ENCODE measurements at regions not wholly inside any gene's neighbourhood (a gene's known extent, or its start where the extent isn't known, plus 50 kb on each side); places are given as distances from the start of the nearest gene placed in this dataset.
"Not testable (repeated sequence)": the region's sequence is repeated elsewhere in the genome, so short reads cannot be mapped to it uniquely, and the experiment has no call there.

DNA sequence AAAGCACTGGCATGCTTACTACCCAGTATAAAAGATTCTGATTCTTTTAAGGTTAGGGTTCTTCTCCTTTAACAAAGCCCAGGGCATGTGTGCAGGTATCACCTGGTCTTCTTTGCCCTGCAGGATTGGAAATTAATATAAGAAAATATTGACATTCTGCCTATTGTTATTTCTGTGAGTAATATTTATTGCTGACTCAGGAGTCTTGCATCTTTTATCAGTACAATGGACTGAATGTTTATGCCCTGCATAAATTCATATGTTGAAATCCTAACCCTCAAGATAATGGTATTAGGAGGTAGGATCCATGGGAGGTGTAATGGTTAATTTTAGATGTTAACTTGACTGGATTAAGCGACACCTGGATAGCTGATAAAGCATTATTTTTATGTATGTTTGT, 189.0 kb downstream of the LRRC70 start:
- no peaks in the 10 kb centered on the region for H3K27me3 ChIP-seq
- no peak for DNase-seq
- WGBS, 4 donors = 80 to 96% (median 87%) methylated on average over 1 of the region's 1 CpG
- TF ChIP-seq, protein P1, sequence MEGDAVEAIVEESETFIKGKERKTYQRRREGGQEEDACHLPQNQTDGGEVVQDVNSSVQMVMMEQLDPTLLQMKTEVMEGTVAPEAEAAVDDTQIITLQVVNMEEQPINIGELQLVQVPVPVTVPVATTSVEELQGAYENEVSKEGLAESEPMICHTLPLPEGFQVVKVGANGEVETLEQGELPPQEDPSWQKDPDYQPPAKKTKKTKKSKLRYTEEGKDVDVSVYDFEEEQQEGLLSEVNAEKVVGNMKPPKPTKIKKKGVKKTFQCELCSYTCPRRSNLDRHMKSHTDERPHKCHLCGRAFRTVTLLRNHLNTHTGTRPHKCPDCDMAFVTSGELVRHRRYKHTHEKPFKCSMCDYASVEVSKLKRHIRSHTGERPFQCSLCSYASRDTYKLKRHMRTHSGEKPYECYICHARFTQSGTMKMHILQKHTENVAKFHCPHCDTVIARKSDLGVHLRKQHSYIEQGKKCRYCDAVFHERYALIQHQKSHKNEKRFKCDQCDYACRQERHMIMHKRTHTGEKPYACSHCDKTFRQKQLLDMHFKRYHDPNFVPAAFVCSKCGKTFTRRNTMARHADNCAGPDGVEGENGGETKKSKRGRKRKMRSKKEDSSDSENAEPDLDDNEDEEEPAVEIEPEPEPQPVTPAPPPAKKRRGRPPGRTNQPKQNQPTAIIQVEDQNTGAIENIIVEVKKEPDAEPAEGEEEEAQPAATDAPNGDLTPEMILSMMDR (IDR thresholded peaks at IDR 0.05) = no peak
- no peak for TF ChIP-seq POLR2A (IDR thresholded peaks at IDR 0.05)
- no peak overlapping the region for H3K4me3 ChIP-seq
- H3K36me3 ChIP-seq (replicated peaks in 1 of 2) = no peaks in the 10 kb centered on the region
- H3K27ac ChIP-seq = no peak overlapping the region
- intact Hi-C loops (cut with DNase I) = no loop called here
- H3K4me1 ChIP-seq (replicated peaks in 1 of 2) = no peaks in the 10 kb centered on the region
- no peaks in the 10 kb centered on the region for H3K9me3 ChIP-seq (replicated peaks in 1 of 3)

DNA sequence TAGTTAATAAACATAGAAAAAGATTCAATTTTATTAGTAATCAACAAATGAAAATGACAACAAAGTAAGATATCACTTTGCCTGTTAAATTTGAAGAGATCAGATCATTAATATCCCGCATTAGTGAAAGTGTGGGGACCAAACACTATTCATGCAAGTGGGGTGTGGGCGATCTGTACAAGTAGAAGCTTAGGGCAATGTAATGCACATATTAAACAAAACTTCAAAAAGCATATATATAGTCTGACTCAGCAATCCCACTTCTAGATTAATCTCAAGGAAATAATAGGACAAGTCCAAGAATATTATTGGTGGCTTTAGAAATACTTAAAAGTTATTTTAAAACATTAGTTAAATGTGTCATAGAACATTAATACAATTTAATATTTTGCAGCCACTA, 188.5 kb downstream of the LRRC70 start:
- intact Hi-C loops (cut with DNase I) = no loop called here
- TF ChIP-seq, protein P1 (IDR thresholded peaks at IDR 0.05) = no peak
- no peak for TF ChIP-seq POLR2A (IDR thresholded peaks at IDR 0.05)
- H3K36me3 ChIP-seq (replicated peaks in 1 of 2) = no peaks in the 10 kb centered on the region
- H3K9me3 ChIP-seq (replicated peaks in 1 of 3) = no peaks in the 10 kb centered on the region
- 88 to 93% (median 90%) methylated on average over 2 of the region's 2 CpGs for WGBS, 4 donors
- no peaks in the 10 kb centered on the region for H3K27me3 ChIP-seq
- no peak overlapping the region for H3K27ac ChIP-seq
- H3K4me1 ChIP-seq (replicated peaks in 1 of 2) = no peaks in the 10 kb centered on the region
- DNase-seq = no peak
- no peak overlapping the region for H3K4me3 ChIP-seq

- no peak overlapping the region for H3K4me3 ChIP-seq
- intact Hi-C loops (cut with DNase I) = no loop called here
- WGBS, 4 donors = 49 to 58% (median 55%) methylated on average over 2 of the region's 2 CpGs
- H3K27me3 ChIP-seq = no peaks in the 10 kb centered on the region
- no peak for DNase-seq
- no peaks in the 10 kb centered on the region for H3K4me1 ChIP-seq (replicated peaks in 1 of 2)
- no peaks in the 10 kb centered on the region for H3K9me3 ChIP-seq (replicated peaks in 1 of 3)
- TF ChIP-seq POLR2A (IDR thresholded peaks at IDR 0.05) = no peak
- H3K36me3 ChIP-seq (replicated peaks in 1 of 2) = no peaks in the 10 kb centered on the region
- H3K27ac ChIP-seq = no peak overlapping the region
Measured at GRCh38 chr5:62762503-62762902, 183.9 kb downstream of the LRRC70 start.

DNA sequence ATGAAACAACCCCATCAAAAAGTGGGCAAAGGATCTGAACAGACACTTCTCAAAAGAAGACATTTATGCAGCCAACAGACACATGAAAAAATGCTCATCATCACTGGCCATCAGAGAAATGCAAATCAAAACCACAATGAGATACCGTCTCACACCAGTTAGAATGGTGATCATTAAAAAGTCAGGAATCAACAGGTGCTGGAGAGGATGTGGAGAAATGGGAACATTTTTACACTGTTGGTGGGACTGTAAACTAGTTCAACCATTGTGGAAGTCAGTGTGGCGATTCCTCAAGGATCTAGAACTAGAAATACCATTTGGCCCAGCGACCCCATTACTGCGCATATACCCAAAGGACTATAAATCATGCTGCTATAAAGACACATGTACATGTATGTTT, 179.1 kb downstream of the LRRC70 start:
- H3K27ac ChIP-seq; intact Hi-C loops (cut with DNase I); H3K27me3 ChIP-seq; DNase-seq; H3K4me1 ChIP-seq (replicated peaks in 1 of 2); H3K4me3 ChIP-seq; H3K36me3 ChIP-seq (replicated peaks in 1 of 2); H3K9me3 ChIP-seq (replicated peaks in 1 of 3): not testable (repeated sequence)
- WGBS, 4 donors = 87 to 100% (median 92%) methylated on average over 2 to 4 of the region's 4 CpGs

GRCh38 chr5:62752998-62753367, 174.4 kb downstream of the LRRC70 start:
- intact Hi-C loops (cut with DNase I); H3K27ac ChIP-seq; DNase-seq; H3K27me3 ChIP-seq; H3K9me3 ChIP-seq (replicated peaks in 1 of 3); H3K4me1 ChIP-seq (replicated peaks in 1 of 2); H3K36me3 ChIP-seq (replicated peaks in 1 of 2); H3K4me3 ChIP-seq: not testable (repeated sequence)
- 62 to 82% (median 69%) methylated on average over 1 to 4 of the region's 4 CpGs for WGBS, 4 donors

DNA sequence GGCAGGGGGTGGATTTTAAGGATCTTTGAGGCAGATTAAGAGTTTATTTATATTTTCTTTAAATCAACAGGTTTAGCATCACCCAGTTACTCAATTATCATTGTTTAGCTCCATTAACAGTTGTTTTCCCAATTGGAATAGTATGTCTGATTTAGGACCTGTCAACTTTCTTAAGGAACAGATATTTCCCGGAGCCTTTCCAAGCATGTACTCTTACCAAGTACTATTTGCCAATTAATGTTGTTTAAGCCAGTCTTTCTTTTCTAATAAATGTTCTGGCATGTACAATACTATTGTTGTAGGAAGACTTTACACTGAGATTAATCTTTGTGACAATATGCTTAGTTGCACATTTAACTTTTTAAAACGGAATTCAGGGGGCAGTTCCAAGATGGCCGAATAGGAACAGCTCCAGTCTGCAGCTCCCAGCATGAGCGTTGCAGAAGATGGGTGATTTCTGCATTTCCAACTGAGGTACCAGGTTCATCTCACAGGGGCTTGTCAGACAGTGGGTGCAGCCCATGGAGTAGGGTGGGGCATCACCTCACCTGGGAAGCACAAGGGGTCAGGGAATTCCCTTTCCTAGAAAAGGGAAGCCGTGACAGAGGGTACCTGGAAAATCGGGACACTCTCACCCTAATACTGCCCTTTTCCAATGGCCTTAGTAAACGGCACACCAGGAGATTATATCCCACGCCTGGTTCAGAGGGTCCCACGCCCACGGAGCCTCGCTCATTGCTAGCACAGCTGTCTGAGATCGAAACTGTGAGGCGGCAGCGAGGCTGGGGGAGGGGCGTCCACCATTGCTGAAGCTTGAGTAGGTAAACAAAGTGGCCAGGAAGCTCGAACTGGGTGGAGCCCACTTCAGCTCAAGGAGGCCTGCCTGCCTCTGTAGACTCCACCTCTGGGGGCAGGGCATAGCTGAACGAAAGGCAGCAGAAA, 173.7 kb downstream of the LRRC70 start:
- intact Hi-C loops (cut with DNase I); H3K4me3 ChIP-seq; H3K27me3 ChIP-seq; H3K36me3 ChIP-seq (replicated peaks in 1 of 2); H3K4me1 ChIP-seq (replicated peaks in 1 of 2); H3K9me3 ChIP-seq (replicated peaks in 1 of 3); H3K27ac ChIP-seq; DNase-seq: not testable (repeated sequence)
- WGBS, 4 donors = 79 to 87% (median 86%) methylated on average over 6 to 17 of the region's 17 CpGs
